CD14-positive monocyte (primary cell): ENCODE measurements at regions not wholly inside any gene's neighbourhood (a gene's known extent, or its start where the extent isn't known, plus 50 kb on each side); places are given as distances from the start of the nearest gene placed in this dataset.
"Not testable (repeated sequence)": the region's sequence is repeated elsewhere in the genome, so short reads cannot be mapped to it uniquely, and the experiment has no call there.

Source experiments
- DNase-seq, 3 donors: peaks; one replicate each; pipeline ENCODE4 v3.0.0-alpha.2; 2011 to 2022
- H2AFZ ChIP-seq: 2 replicates; pipeline ENCODE4 v1.6.0; 2012; ENCODE audit warnings: mild to moderate bottlenecking, low read depth, low read length, inconsistent platforms; ENCODE audit not compliant: insufficient read depth, poor library complexity, severe bottlenecking
- H3K27ac ChIP-seq, 2 donors: 1 replicate in 1 of 2; 2 replicates in 1 of 2; pipeline ENCODE4 v1.5.1; 2012 to 2013; ENCODE audit warnings: low read length in 2 of 2, control low read depth in 1 of 2, inconsistent platforms in 1 of 2, low read depth in 1 of 2, mild to moderate bottlenecking in 1 of 2
- H3K27me3 ChIP-seq, 2 donors: one replicate each; pipeline versions ENCODE4 v1.6.0 to v1.6.1; 2011 to 2013; ENCODE audit warnings: low read length in 2 of 2; ENCODE audit not compliant: control insufficient read depth in 2 of 2, insufficient read depth in 2 of 2
- H3K36me3 ChIP-seq, 2 donors: replicated peaks in 1 of 2; 1 replicate in 1 of 2; 2 replicates in 1 of 2; pipeline versions ENCODE4 v1.5.1 to v1.6.1; 2012 to 2013; ENCODE audit warnings: low read length in 2 of 2, control low read depth in 1 of 2, inconsistent platforms in 1 of 2, mild to moderate bottlenecking in 1 of 2; ENCODE audit not compliant: insufficient read depth in 2 of 2, control insufficient read depth in 1 of 2
- H3K4me1 ChIP-seq, 2 donors: 1 replicate in 1 of 2; 2 replicates in 1 of 2; pipeline versions ENCODE4 v1.5.1 to v1.6.1; 2012 to 2013; ENCODE audit warnings: low read length in 2 of 2, control low read depth in 1 of 2, inconsistent platforms in 1 of 2, mild to moderate bottlenecking in 1 of 2, moderate library complexity in 1 of 2; ENCODE audit not compliant: insufficient read depth in 2 of 2, control insufficient read depth in 1 of 2
- H3K4me2 ChIP-seq: replicated peaks from 2 replicates; pipeline ENCODE3; 2012; ENCODE audit warnings: low read length, moderate library complexity, mild to moderate bottlenecking; ENCODE audit not compliant: poor library complexity, severe bottlenecking; ENCODE audit errors: extremely low read depth
- H3K4me3 ChIP-seq, 3 experiments: fragments of 200-600 bp in 1 of 3; sonication (generic) in 1 of 3; replicated peaks in 1 of 3; 1 replicate in 2 of 3; 2 replicates in 1 of 3; pipeline ENCODE4 v1.5.1; 2011 to 2013; ENCODE audit warnings: low read length in 3 of 3, mild to moderate bottlenecking in 3 of 3, control low read depth in 2 of 3, low read depth in 2 of 3, inconsistent platforms in 1 of 3, moderate library complexity in 1 of 3
- H3K79me2 ChIP-seq: 2 replicates; pipeline ENCODE4 v1.6.0; 2012; ENCODE audit warnings: mild to moderate bottlenecking, control low read depth, inconsistent platforms, low read length, moderate library complexity; ENCODE audit not compliant: insufficient read depth
- H3K9ac ChIP-seq: 2 replicates; pipeline ENCODE4 v1.6.0; 2017; ENCODE audit warnings: low read length, mild to moderate bottlenecking; ENCODE audit not compliant: insufficient read depth, poor library complexity, severe bottlenecking
- H3K9me3 ChIP-seq, 2 donors: replicated peaks in 1 of 2; 1 replicate in 1 of 2; 2 replicates in 1 of 2; pipeline versions ENCODE4 v1.5.1 to v1.6.1; 2012 to 2013; ENCODE audit warnings: low read length in 2 of 2, control low read depth in 1 of 2; ENCODE audit not compliant: control insufficient read depth in 1 of 2, insufficient read depth in 1 of 2
- H4K20me1 ChIP-seq: 2 replicates; pipeline ENCODE4 v1.6.0; 2012; ENCODE audit warnings: mild to moderate bottlenecking, low read length, control low read depth, moderate library complexity; ENCODE audit not compliant: insufficient read depth
- H3K27ac Mint-ChIP-seq, 7 donors: one replicate each; pipeline ENCODE4 v1.8.0; 2020; ENCODE audit warnings: mild to moderate bottlenecking in 7 of 7, mixed read lengths in 7 of 7, moderate library complexity in 6 of 7, inconsistent platforms in 2 of 7
- H3K27me3 Mint-ChIP-seq, 3 donors: one replicate each; pipeline ENCODE4 v1.8.0; 2021 to 2022; ENCODE audit warnings: low read depth in 3 of 3, mild to moderate bottlenecking in 3 of 3, mixed read lengths in 3 of 3, moderate library complexity in 3 of 3, inconsistent platforms in 1 of 3
- H3K36me3 Mint-ChIP-seq, 2 donors: one replicate each; pipeline ENCODE4 v1.8.0; 2020; ENCODE audit warnings: mixed read lengths in 2 of 2, inconsistent platforms in 1 of 2, mild to moderate bottlenecking in 1 of 2
- H3K4me1 Mint-ChIP-seq: one replicate; pipeline ENCODE4 v1.8.0; 2020; ENCODE audit warnings: mild to moderate bottlenecking, mixed read lengths
- H3K4me3 Mint-ChIP-seq, 2 donors: one replicate each; pipeline ENCODE4 v1.8.0; 2020; ENCODE audit warnings: mild to moderate bottlenecking in 2 of 2, mixed read lengths in 2 of 2, moderate library complexity in 1 of 2
- H3K9me3 Mint-ChIP-seq, 7 donors: one replicate each; pipeline ENCODE4 v1.8.0; 2020 to 2022; ENCODE audit warnings: mixed read lengths in 7 of 7, mild to moderate bottlenecking in 6 of 7, moderate library complexity in 6 of 7, inconsistent platforms in 2 of 7
- CTCF ChIP-seq: fragments of 200-600 bp; IDR thresholded peaks from one replicate; pipeline ENCODE4 v1.8.0; 2022; ENCODE audit warnings: antibody characterized with exemption, mild to moderate bottlenecking
- WGBS: methylation state at CpG from one replicate; pipeline ENCODE4 v1.1.5; 2013; ENCODE audit warnings: missing lambda C conversion rate; ENCODE audit not compliant: insufficient coverage; 5-methylcytosine and 5-hydroxymethylcytosine counted together
- intact Hi-C, 2 donors: fragments of 100-400 bp; cut with micrococcal nuclease; formaldehyde crosslinking; loops; one replicate each; pipeline versions ENCODE4 v1.15.0 to v1.15.1; 2023

GRCh38 chr2:184053326-184053725 lies 545.0 kb upstream of the ZNF804A start:
- Mint-ChIP-seq H3K4me1 (no peaks in the 10 kb centered on the region), H3K27me3 (no peaks in the 10 kb centered on the region), H3K9me3 (peaks cover 0 to 11% (median 5%) of the 10 kb centered on the region in 7 donors), H3K27ac (no peak overlapping the region), H3K36me3 (no peaks in the 10 kb centered on the region), H3K4me3 (no peak overlapping the region)
- Histone ChIP-seq H3K27me3 (no peaks in the 10 kb centered on the region), H3K9ac (no peak overlapping the region), H3K9me3 (peaks cover 0 to 7% of the 10 kb centered on the region in 2 donors), H3K27ac (no peak overlapping the region), H2AFZ (no peak overlapping the region), H3K79me2 (no peaks in the 10 kb centered on the region), H3K4me1 (no peaks in the 10 kb centered on the region), H3K4me2 (no peak overlapping the region), H4K20me1 (no peaks in the 10 kb centered on the region), H3K36me3 (no peaks in the 10 kb centered on the region), H3K4me3 (no peak overlapping the region)
- WGBS: no CpG with 5 or more reads among the region's 3 CpGs
- intact Hi-C loops: no loop called here
- no peak for TF ChIP-seq CTCF
- DNase-seq: no peak

GRCh38 chr2:184054419-184054818 lies 543.9 kb upstream of the ZNF804A start:
- H3K27me3 Mint-ChIP-seq, DNase-seq, H3K4me1 ChIP-seq, H3K9me3 ChIP-seq, H3K79me2 ChIP-seq, H3K4me3 ChIP-seq, H3K9ac ChIP-seq, intact Hi-C loops, H3K27me3 ChIP-seq, H3K4me3 Mint-ChIP-seq, H3K4me1 Mint-ChIP-seq, H3K27ac Mint-ChIP-seq, H4K20me1 ChIP-seq, H2AFZ ChIP-seq, H3K27ac ChIP-seq, H3K36me3 Mint-ChIP-seq, H3K36me3 ChIP-seq, H3K4me2 ChIP-seq: not testable (repeated sequence)
- peaks cover 0 to 11% (median 5%) of the 10 kb centered on the region in 7 donors for H3K9me3 Mint-ChIP-seq
- no CpG with 5 or more reads among the region's 1 CpG for WGBS
